ENCODE measurements at regions not wholly inside any gene's neighbourhood (a gene's known extent, or its start where the extent isn't known, plus 50 kb on each side); places are given as distances from the start of the nearest gene placed in this dataset.

GRCh38 chr11:97974798-97975498 lies 1045.8 kb upstream of the CNTN5 start:
- no peaks in the 10 kb centered on the region for H3K9me3 ChIP-seq
- H3K36me3 ChIP-seq, result no peaks in the 10 kb centered on the region
- no peak for DNase-seq
- H3K27me3 ChIP-seq, result no peaks in the 10 kb centered on the region
- no peak overlapping the region for H3K4me3 ChIP-seq (ENCODE audit: low read depth, low read length)
- TF ChIP-seq, protein P1, sequence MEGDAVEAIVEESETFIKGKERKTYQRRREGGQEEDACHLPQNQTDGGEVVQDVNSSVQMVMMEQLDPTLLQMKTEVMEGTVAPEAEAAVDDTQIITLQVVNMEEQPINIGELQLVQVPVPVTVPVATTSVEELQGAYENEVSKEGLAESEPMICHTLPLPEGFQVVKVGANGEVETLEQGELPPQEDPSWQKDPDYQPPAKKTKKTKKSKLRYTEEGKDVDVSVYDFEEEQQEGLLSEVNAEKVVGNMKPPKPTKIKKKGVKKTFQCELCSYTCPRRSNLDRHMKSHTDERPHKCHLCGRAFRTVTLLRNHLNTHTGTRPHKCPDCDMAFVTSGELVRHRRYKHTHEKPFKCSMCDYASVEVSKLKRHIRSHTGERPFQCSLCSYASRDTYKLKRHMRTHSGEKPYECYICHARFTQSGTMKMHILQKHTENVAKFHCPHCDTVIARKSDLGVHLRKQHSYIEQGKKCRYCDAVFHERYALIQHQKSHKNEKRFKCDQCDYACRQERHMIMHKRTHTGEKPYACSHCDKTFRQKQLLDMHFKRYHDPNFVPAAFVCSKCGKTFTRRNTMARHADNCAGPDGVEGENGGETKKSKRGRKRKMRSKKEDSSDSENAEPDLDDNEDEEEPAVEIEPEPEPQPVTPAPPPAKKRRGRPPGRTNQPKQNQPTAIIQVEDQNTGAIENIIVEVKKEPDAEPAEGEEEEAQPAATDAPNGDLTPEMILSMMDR (IDR thresholded peaks at IDR 0.05; ENCODE audit: low read depth, low read length), result no peak
- no peaks in the 10 kb centered on the region for H3K4me1 ChIP-seq

- TF ChIP-seq, protein P1 (IDR thresholded peaks at IDR 0.05; ENCODE audit: low read depth, low read length), result no peak
- DNase-seq, result no peak
- Histone ChIP-seq H3K4me3 (ENCODE audit: low read depth, low read length) (no peak overlapping the region), H3K27me3 (no peaks in the 10 kb centered on the region), H3K4me1 (no peaks in the 10 kb centered on the region), H3K36me3 (no peaks in the 10 kb centered on the region), H3K9me3 (no peaks in the 10 kb centered on the region)
Observed at GRCh38 chr11:97977726-97978125, 1043.0 kb upstream of the CNTN5 start.

DNA sequence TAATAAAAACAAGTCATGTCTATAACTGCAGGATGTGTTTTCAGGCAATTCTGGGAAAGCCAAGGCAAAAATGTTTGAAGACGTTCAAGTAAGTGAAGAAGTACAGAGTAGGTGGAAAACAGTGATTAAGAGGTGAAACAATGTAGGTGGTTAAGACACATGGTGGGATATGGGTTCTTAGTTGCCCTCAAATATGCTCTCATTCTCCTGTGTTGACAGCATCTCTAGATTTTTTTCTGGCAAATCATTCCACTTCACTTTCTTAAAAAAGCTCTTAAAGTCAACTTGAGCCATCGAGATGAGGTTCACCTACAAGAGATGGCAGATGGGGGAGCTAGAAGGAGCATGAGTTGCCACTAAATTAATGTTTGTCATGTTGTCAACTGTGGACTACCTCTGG lies 1041.0 kb upstream of the CNTN5 start:
- Histone ChIP-seq H3K4me3 (ENCODE audit: low read depth, low read length) (no peak overlapping the region), H3K27me3 (no peaks in the 10 kb centered on the region), H3K9me3 (no peaks in the 10 kb centered on the region), H3K36me3 (no peaks in the 10 kb centered on the region), H3K4me1 (no peaks in the 10 kb centered on the region)
- DNase-seq, result no peak
- TF ChIP-seq, protein P1 (IDR thresholded peaks at IDR 0.05; ENCODE audit: low read depth, low read length), result no peak

- TF ChIP-seq, protein P1 (IDR thresholded peaks at IDR 0.05; ENCODE audit: low read depth, low read length), result no peak
- Histone ChIP-seq H3K9me3 (no peaks in the 10 kb centered on the region), H3K4me3 (ENCODE audit: low read depth, low read length) (no peak overlapping the region), H3K4me1 (no peaks in the 10 kb centered on the region), H3K36me3 (no peaks in the 10 kb centered on the region), H3K27me3 (no peaks in the 10 kb centered on the region)
- no peak for DNase-seq
Observed at GRCh38 chr11:97982512-97982911, 1038.2 kb upstream of the CNTN5 start.

GRCh38 chr11:97989121-97989520 lies 1031.6 kb upstream of the CNTN5 start:
- no peak for DNase-seq
- Histone ChIP-seq H3K4me1 (no peaks in the 10 kb centered on the region), H3K36me3 (no peaks in the 10 kb centered on the region), H3K9me3 (no peaks in the 10 kb centered on the region), H3K27me3 (no peaks in the 10 kb centered on the region), H3K4me3 (ENCODE audit: low read depth, low read length) (no peak overlapping the region)
- TF ChIP-seq, protein P1 (IDR thresholded peaks at IDR 0.05; ENCODE audit: low read depth, low read length), result no peak

DNA sequence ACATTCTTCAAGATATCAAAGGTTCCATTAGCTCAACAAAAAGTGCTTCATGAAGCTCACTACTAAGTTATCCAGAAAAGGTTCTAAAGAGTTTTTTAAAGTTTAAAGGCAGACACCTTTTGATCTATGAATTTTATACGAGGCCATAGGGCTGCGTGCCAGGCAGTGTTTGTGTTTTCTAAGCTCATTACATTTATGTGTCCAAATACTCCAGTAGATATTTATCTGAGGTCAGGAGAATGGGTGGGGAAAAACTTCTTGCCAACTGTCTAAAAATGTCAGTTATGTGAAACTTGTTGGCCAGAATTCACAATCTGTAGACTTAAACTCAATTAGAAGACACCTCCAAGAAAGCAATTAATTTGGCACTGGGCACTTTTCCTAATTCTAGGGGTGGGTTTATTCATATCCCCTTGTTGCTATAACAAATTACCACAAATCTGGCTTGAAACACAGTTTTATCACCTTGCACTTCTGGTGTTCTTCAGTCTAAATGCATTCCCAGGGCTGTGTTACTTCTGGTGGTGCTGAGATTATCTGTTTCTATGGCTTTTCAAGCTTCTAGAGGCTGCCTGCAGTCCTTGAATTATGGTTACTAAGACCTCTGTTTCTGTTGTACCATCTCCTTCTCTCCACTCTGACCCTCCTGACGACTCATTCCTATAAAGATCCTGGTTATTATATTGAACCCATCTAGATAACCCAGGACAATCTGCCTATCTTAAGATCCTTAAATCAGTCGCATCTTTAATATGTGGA lies 1030.4 kb upstream of the CNTN5 start:
- Histone ChIP-seq H3K4me3 (ENCODE audit: low read depth, low read length) (no peak overlapping the region), H3K9me3 (no peaks in the 10 kb centered on the region), H3K36me3 (no peaks in the 10 kb centered on the region), H3K27me3 (no peaks in the 10 kb centered on the region), H3K4me1 (no peaks in the 10 kb centered on the region)
- DNase-seq, result no peak
- TF ChIP-seq, protein P1 (IDR thresholded peaks at IDR 0.05; ENCODE audit: low read depth, low read length), result no peak

All from BE2C (cell line).